Heart left ventricle (tissue), 16 donors: ENCODE measurements at regions not wholly inside any gene's neighbourhood (a gene's known extent, or its start where the extent isn't known, plus 50 kb on each side); places are given as distances from the start of the nearest gene placed in this dataset.

Source experiments
- ATAC-seq, 4 donors: fragments of 200-7000 bp; cut with Tn5 transposase; one replicate each; pipeline ENCODE4 v1.9.1; 2020 to 2022; ENCODE audit warnings: moderate library complexity in 4 of 4, mild to moderate bottlenecking in 3 of 4, moderate number of reproducible peaks in 1 of 4
- DNase-seq, 5 donors: peaks; one replicate each; pipeline ENCODE4 v3.0.0-alpha.2; 2020
- H3K27ac ChIP-seq, 12 donors: fragments of 200-600 bp; sonication (generic) in 4 of 12; one replicate each; pipeline versions ENCODE4 v1.5.0 to v1.8.0; 2016 to 2022; ENCODE audit warnings: mild to moderate bottlenecking in 2 of 12
- H3K27me3 ChIP-seq, 9 donors: fragments of 200-600 bp; sonication (generic) in 2 of 9; one replicate each; pipeline versions ENCODE4 v1.5.1 to v1.8.0; 2016 to 2022; ENCODE audit warnings: mild to moderate bottlenecking in 3 of 9
- H3K36me3 ChIP-seq, 9 donors: fragments of 200-600 bp; sonication (generic) in 2 of 9; one replicate each; pipeline versions ENCODE4 v1.5.0 to v1.8.0; 2018 to 2022; ENCODE audit warnings: mild to moderate bottlenecking in 2 of 9
- H3K4me1 ChIP-seq, 12 donors: fragments of 200-600 bp; sonication (generic) in 4 of 12; one replicate each; pipeline versions ENCODE4 v1.5.0 to v1.8.0; 2016 to 2022; ENCODE audit warnings: mild to moderate bottlenecking in 3 of 12
- H3K4me3 ChIP-seq, 12 donors: fragments of 200-600 bp; sonication (generic) in 4 of 12; one replicate each; pipeline versions ENCODE4 v1.5.0 to v1.8.0; 2017 to 2022; ENCODE audit warnings: mild to moderate bottlenecking in 9 of 12, moderate library complexity in 4 of 12
- H3K9me3 ChIP-seq, 12 donors: fragments of 200-600 bp; sonication (generic) in 4 of 12; one replicate each; pipeline versions ENCODE4 v1.5.0 to v1.8.0; 2016 to 2022; ENCODE audit warnings: mild to moderate bottlenecking in 1 of 12
- POLR2A ChIP-seq, 2 donors: fragments of 450-650 bp; IDR thresholded peaks; one replicate each; pipeline ENCODE4 v1.6.1; 2017; ENCODE audit warnings: antibody characterized with exemption in 2 of 2, mild to moderate bottlenecking in 2 of 2, moderate library complexity in 2 of 2
- WGBS, 4 donors: extraction: QIAGEN DNeasy Blood & Tissue Kit in 2 of 4; methylation state at CpG; one replicate each; pipeline versions ENCODE4 v1.1.5 to v1.1.7; 2013 to 2018; 5-methylcytosine and 5-hydroxymethylcytosine counted together
- intact Hi-C, 10 donors: fragments of 100-400 bp; cut with DNase I; formaldehyde crosslinking; loops; one replicate each; pipeline versions ENCODE4 v1.11.1 to v1.14.2; 2022
- TF ChIP-seq, protein P1 (sequence below), 12 donors: fragments of 200-600 bp; sonication (generic) in 4 of 12; IDR thresholded peaks; one replicate each; pipeline versions ENCODE4 v1.5.0 to v1.8.0; 2018 to 2022; ENCODE audit warnings: antibody characterized with exemption in 12 of 12, mild to moderate bottlenecking in 5 of 12
- donor health status: ischemic (EF 13 %, LVEDD 7.1; RV severe dilation, severe dysfunction).
- donor health status: healthy with polysubstance abuse.
- donor health status: DM: no; HTN: yes; CAD: no.
- donor health status: DM: no; HTN: no; CAD: no.
- donor health status: ischemic (EF 25% LVEDD 6.9; RV normal size, moderate dysfunction).
- donor health status: ischemic (EF 25% LVEDD 5.7; RV mildly dilated, moderate dysfunction).
- donor health status: healthy.
- donor health status: DM: yes; HTN: yes; CAD: no.
- donor health status: ischemic (EF 35%, LVEDD 5.7; RV mildly dilated, moderate dysfunction).
- donor health status: nonischemic (EF 11% LVEDD 7.7; RV severe dilation, severe dysfunction).
- donor health status: DM: yes; HTN: yes; CAD: no.
- donor health status: PGD.
- donor health status: ischemic (EF 29% LVEDD 5.4; RV normal size, mild dysfunction).
- donor health status: nonischemic (EF 23%, LVEDD 6.1; RV moderate dilation, normal function).

DNA sequence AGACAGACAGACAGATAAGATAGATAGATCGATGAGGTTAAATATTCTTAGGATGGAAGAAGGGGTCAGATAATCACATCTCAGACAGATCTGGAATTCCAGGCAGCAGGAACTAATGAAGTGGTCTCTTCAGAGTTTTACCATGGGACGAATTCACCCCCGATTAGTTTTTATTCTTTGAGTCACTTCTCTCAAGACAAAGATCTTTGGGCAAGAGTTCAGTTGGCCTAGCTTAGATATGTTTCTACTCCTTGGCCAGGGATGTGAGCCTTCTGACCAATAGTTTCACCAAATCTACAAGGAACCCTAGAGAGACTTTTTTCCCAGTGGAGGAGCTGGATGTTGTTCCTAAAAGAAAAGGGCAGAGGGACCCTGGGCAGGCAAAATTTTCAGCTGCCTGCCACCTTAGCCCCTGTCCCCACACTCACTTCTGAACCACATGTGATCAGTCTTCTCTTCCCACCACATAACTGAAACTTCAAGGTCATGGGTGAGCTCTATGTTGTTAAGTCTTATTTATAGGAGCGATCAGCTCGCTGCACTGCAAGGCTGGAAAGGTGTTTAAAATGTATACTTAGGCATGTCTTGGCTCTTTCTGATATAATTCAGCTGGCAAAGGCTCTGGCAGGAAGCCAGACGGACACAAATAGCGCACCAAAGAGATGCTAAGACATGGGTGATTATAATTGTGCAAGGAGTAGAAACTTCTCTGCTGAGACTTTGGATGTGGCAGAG, 132.9 kb downstream of the PALM2AKAP2 start:
- peak overlapping the region; percentile 38 to 81 (median 70) for H3K27ac ChIP-seq
- intact Hi-C loops = loop anchor here in 3 of 10 donors (5.0 kb wide), 5 partner anchors 54 to 144 kb away; no protein-coding TSS in a partner anchor

GRCh38 chr9:109913461-109913810, 133.4 kb downstream of the PALM2AKAP2 start:
- no peaks in the 10 kb centered on the region for H3K36me3 ChIP-seq
- peaks cover 7 to 87% (median 59%) of the 10 kb centered on the region in 12 donors for H3K4me1 ChIP-seq
- intact Hi-C loops = loop anchor here in 3 of 10 donors (5.0 kb wide), 5 partner anchors 54 to 144 kb away; no protein-coding TSS in a partner anchor
- peak overlapping the region in 10 of 12 donors; percentile 38 to 81 (median 70) for H3K27ac ChIP-seq
- no peak overlapping the region for H3K4me3 ChIP-seq
- no peaks in the 10 kb centered on the region for H3K9me3 ChIP-seq
- ATAC-seq = no peak
- DNase-seq = no peak
- 60 to 75% (median 66%) methylated on average over 2 of the region's 2 CpGs for WGBS, 4 donors
- TF ChIP-seq, protein P1, sequence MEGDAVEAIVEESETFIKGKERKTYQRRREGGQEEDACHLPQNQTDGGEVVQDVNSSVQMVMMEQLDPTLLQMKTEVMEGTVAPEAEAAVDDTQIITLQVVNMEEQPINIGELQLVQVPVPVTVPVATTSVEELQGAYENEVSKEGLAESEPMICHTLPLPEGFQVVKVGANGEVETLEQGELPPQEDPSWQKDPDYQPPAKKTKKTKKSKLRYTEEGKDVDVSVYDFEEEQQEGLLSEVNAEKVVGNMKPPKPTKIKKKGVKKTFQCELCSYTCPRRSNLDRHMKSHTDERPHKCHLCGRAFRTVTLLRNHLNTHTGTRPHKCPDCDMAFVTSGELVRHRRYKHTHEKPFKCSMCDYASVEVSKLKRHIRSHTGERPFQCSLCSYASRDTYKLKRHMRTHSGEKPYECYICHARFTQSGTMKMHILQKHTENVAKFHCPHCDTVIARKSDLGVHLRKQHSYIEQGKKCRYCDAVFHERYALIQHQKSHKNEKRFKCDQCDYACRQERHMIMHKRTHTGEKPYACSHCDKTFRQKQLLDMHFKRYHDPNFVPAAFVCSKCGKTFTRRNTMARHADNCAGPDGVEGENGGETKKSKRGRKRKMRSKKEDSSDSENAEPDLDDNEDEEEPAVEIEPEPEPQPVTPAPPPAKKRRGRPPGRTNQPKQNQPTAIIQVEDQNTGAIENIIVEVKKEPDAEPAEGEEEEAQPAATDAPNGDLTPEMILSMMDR (IDR thresholded peaks at IDR 0.05) = no peak
- TF ChIP-seq POLR2A (IDR thresholded peaks at IDR 0.05) = no peak
- H3K27me3 ChIP-seq = no peaks in the 10 kb centered on the region

More for the DNA sequence above, 132.9 kb downstream of the PALM2AKAP2 start:
- Histone ChIP-seq H3K4me3 (no peak overlapping the region), H3K4me1 (peaks cover 7 to 87% (median 59%) of the 10 kb centered on the region in 12 donors), H3K27me3 (no peaks in the 10 kb centered on the region), H3K36me3 (no peaks in the 10 kb centered on the region), H3K9me3 (no peaks in the 10 kb centered on the region)
- DNase-seq (no peak), ATAC-seq (peak in 1 of 4 donors; percentile 18)
- 43 to 56% (median 50%) methylated on average over 7 of the region's 7 CpGs for WGBS, 4 donors
- TF ChIP-seq, protein P1 (IDR thresholded peaks at IDR 0.05) = no peak
- no peak for TF ChIP-seq POLR2A (IDR thresholded peaks at IDR 0.05)

GRCh38 chr9:109914280-109915027, 134.5 kb downstream of the PALM2AKAP2 start:
- Histone ChIP-seq H3K4me3 (no peak overlapping the region), H3K4me1 (peaks cover 7 to 87% (median 63%) of the 10 kb centered on the region in 12 donors), H3K27me3 (no peaks in the 10 kb centered on the region), H3K36me3 (no peaks in the 10 kb centered on the region), H3K9me3 (no peaks in the 10 kb centered on the region), H3K27ac (peak overlapping the region in 1 of 12 donors; percentile 9)
- 93 to 96% (median 95%) methylated on average over 4 of the region's 4 CpGs for WGBS, 4 donors
- ATAC-seq (no peak), DNase-seq (no peak)
- TF ChIP-seq, protein P1 (IDR thresholded peaks at IDR 0.05) = no peak
- no peak for TF ChIP-seq POLR2A (IDR thresholded peaks at IDR 0.05)
- intact Hi-C loops = loop anchor here in 4 of 10 donors (5.0 kb wide), 6 partner anchors 43 to 143 kb away; no protein-coding TSS in a partner anchor

DNA sequence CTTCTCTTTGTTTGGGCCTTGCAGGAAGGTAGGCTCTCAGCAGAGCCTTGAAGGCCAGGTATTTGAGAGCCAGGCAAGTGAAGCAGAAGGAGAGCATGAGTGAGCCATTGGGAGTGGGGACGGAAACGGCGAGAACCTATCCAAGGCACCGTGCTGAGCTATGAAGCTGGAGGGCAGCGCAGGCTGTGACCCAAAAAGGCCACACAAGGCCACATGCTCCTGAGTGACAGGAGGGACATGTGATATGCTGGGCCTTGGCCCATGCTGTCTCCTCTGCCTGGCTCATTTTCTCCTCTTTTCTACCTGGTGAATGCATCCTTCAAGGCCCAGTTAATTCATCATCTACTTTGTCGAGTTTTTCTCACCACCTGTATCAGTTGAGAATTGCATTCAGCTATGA, 136.3 kb downstream of the PALM2AKAP2 start:
- H3K27ac ChIP-seq = no peak overlapping the region
- ATAC-seq (no peak), DNase-seq (no peak)
- H3K27me3 ChIP-seq = no peaks in the 10 kb centered on the region
- no peak overlapping the region for H3K4me3 ChIP-seq
- intact Hi-C loops = loop anchor here in 2 of 10 donors (5.0 kb wide), 2 partner anchors 41 to 51 kb away; no protein-coding TSS in a partner anchor
- H3K9me3 ChIP-seq = no peaks in the 10 kb centered on the region
- WGBS, 4 donors = 85 to 92% (median 89%) methylated on average over 6 of the region's 6 CpGs
- peaks cover 0 to 72% (median 50%) of the 10 kb centered on the region in 12 donors for H3K4me1 ChIP-seq
- H3K36me3 ChIP-seq = no peaks in the 10 kb centered on the region
- TF ChIP-seq POLR2A (IDR thresholded peaks at IDR 0.05) = no peak
- TF ChIP-seq, protein P1 (IDR thresholded peaks at IDR 0.05) = no peak
